Type B pancreatic cell (in vitro differentiated cells): ENCODE measurements at regions not wholly inside any gene's neighbourhood (a gene's known extent, or its start where the extent isn't known, plus 50 kb on each side); places are given as distances from the start of the nearest gene placed in this dataset.
"Not testable (repeated sequence)": the region's sequence is repeated elsewhere in the genome, so short reads cannot be mapped to it uniquely, and the experiment has no call there.

Source experiments
- DNase-seq: peaks from one replicate; pipeline ENCODE4 v3.0.0; 2021; ENCODE audit warnings: mixed read lengths; ENCODE audit not compliant: unreplicated experiment; ENCODE audit errors: extremely low spot score
- H3K27ac Mint-ChIP-seq: 2 replicates; pipeline ENCODE4 v1.8.0; 2021; ENCODE audit warnings: mild to moderate bottlenecking, mixed read lengths
- H3K27me3 Mint-ChIP-seq: 2 replicates; pipeline ENCODE4 v1.8.0; 2021; ENCODE audit warnings: mixed read lengths
- H3K36me3 Mint-ChIP-seq: 2 replicates; pipeline ENCODE4 v1.8.0; 2021; ENCODE audit warnings: mixed read lengths
- H3K4me1 Mint-ChIP-seq: one replicate; pipeline ENCODE4 v1.8.0; 2021; ENCODE audit warnings: mixed read lengths; ENCODE audit not compliant: unreplicated experiment
- H3K4me3 Mint-ChIP-seq: 2 replicates; pipeline ENCODE4 v1.8.0; 2021; ENCODE audit warnings: mild to moderate bottlenecking, mixed read lengths
- H3K9me3 Mint-ChIP-seq: 2 replicates; pipeline ENCODE4 v1.8.0; 2021; ENCODE audit warnings: mixed read lengths
- TF ChIP-seq, protein P1 (sequence below): fragments of 200-600 bp; sonication (generic); conservative IDR thresholded peaks from 2 replicates; pipeline ENCODE4 v1.5.0; 2021; ENCODE audit warnings: antibody characterized with exemption, mild to moderate bottlenecking

DNA sequence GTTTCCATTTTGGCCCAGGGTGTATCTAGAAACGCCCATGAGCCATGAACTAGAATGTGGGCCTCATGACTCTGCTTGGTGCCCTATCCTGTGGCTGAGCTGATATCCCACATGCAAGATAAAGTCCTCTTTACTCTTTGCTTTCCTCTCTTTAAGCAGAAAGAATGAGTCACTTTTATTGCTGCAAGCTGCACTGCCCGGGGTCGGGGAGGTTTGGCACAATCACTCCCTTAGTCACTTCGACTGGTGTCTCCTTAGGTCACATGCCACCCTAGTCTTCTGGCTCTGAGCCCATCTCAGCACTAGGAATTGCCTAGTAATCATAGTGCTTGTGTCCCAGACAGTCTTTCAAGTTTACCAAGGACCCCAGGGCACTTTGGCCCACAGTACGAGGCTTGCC is 75.1 kb upstream of the CXorf66 start:
- TF ChIP-seq, protein P1, sequence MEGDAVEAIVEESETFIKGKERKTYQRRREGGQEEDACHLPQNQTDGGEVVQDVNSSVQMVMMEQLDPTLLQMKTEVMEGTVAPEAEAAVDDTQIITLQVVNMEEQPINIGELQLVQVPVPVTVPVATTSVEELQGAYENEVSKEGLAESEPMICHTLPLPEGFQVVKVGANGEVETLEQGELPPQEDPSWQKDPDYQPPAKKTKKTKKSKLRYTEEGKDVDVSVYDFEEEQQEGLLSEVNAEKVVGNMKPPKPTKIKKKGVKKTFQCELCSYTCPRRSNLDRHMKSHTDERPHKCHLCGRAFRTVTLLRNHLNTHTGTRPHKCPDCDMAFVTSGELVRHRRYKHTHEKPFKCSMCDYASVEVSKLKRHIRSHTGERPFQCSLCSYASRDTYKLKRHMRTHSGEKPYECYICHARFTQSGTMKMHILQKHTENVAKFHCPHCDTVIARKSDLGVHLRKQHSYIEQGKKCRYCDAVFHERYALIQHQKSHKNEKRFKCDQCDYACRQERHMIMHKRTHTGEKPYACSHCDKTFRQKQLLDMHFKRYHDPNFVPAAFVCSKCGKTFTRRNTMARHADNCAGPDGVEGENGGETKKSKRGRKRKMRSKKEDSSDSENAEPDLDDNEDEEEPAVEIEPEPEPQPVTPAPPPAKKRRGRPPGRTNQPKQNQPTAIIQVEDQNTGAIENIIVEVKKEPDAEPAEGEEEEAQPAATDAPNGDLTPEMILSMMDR, result no peak
- Mint-ChIP-seq H3K36me3 (no peaks in the 10 kb centered on the region), H3K4me3 (no peak overlapping the region)

DNA sequence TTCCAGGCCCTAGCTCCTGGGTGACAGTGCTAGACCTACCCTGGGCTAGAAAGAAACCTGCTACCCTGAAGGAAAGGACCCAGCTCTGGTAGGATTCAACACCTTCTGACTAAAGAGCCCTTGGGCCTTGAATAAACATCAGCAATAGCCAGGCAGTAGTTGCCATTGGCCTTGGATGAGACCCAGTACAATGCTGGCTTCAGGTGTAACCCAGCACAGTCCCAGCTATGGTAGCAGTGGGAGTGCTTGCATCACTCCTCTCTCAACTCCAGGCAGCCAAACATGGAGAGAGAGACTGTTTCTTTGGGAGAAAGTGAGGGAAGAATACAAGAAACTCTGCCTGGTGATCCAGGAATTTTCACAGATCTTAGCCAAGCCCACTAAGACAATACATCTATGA is 73.5 kb upstream of the CXorf66 start:
- H3K4me1 Mint-ChIP-seq, result no peaks in the 10 kb centered on the region
- H3K27me3 Mint-ChIP-seq, result peaks cover 4% of the 10 kb centered on the region
- H3K36me3 Mint-ChIP-seq, result no peaks in the 10 kb centered on the region
- H3K27ac Mint-ChIP-seq, result no peak overlapping the region
- H3K4me3 Mint-ChIP-seq, result no peak overlapping the region
- H3K9me3 Mint-ChIP-seq, result no peaks in the 10 kb centered on the region
- no peak for DNase-seq
- TF ChIP-seq, protein P1, result no peak

More for the DNA sequence above, 75.1 kb upstream of the CXorf66 start:
- Mint-ChIP-seq H3K9me3 (no peaks in the 10 kb centered on the region), H3K4me1 (no peaks in the 10 kb centered on the region), H3K27me3 (peaks cover 7% of the 10 kb centered on the region), H3K27ac (no peak overlapping the region)
- no peak for DNase-seq

DNA sequence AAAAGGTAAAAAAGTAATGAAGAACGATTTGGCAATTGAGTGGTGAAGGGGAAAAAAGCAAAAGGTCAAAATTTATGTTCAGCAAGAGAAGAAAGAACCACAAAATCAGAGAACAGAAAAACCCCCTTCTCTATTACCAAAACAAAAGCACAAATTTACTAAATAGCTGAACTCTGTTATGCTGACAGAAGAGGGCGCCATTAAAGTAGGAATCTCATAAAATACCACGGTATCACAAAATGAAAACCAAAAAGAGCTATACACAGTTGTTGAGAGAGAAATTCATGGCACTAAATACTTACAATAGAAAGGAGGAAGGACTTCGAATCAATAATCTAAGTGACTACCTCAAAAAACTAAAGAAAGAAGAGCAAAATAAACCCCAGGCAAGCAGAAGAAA is 69.6 kb upstream of the CXorf66 start:
- Mint-ChIP-seq H3K27me3 (peaks cover 15% of the 10 kb centered on the region), H3K36me3 (no peaks in the 10 kb centered on the region), H3K27ac (no peak overlapping the region), H3K4me1 (no peaks in the 10 kb centered on the region), H3K4me3 (no peak overlapping the region), H3K9me3 (no peaks in the 10 kb centered on the region)
- no peak for DNase-seq
- TF ChIP-seq, protein P1, result peak; percentile 74

DNA sequence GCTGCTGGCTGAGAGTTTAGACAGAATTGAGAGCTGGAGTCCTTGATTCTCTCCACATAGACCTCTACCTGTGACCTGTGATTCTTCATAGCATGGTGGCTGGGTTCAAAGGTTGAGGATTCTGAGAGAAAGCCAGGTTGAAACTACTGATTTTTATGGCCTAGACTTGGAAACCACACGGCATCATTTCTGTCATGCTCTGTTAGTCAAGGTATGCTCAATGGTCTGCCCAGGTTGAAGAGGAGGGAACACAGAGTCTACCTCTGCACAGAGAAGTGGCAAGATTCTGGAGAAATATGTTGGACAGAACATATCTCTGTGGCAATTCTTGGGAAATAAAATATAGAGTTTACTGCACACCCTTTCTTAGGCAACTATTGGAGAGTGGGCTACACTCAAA is 57.2 kb upstream of the CXorf66 start:
- no peak overlapping the region for H3K4me3 Mint-ChIP-seq
- TF ChIP-seq, protein P1, result no peak
- H3K27me3 Mint-ChIP-seq, result no peaks in the 10 kb centered on the region
- H3K9me3 Mint-ChIP-seq, result no peaks in the 10 kb centered on the region
- H3K36me3 Mint-ChIP-seq, result no peaks in the 10 kb centered on the region
- H3K4me1 Mint-ChIP-seq, result no peaks in the 10 kb centered on the region
- no peak for DNase-seq
- H3K27ac Mint-ChIP-seq, result no peak overlapping the region

DNA sequence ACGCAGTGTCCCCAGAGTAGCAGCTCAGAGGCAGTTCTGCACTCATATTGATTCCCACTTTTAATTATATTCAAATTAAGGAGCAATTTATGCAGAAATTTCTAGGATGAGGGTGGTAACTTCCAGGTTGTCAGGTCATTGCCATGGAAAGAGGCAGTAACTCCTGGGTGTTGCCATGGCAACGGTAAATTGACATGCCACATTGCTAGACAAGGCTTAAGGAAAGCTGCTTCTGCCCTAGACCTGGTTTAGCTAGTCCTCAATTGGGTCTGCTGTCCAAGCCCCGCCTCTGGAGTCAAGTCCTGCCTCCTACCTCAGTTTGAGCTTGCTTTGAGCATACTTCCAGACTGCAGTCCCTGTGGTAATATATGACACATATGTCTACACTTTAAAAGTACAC is 53.8 kb upstream of the CXorf66 start:
- H3K27ac Mint-ChIP-seq, H3K9me3 Mint-ChIP-seq, H3K36me3 Mint-ChIP-seq, H3K4me1 Mint-ChIP-seq, H3K27me3 Mint-ChIP-seq, H3K4me3 Mint-ChIP-seq, DNase-seq: not testable (repeated sequence)
